GM12892 (cell line): ENCODE measurements at regions not wholly inside any gene's neighbourhood (a gene's known extent, or its start where the extent isn't known, plus 50 kb on each side); places are given as distances from the start of the nearest gene placed in this dataset.

Source experiments
- DNase-seq: peaks from one replicate; pipeline ENCODE4 v3.0.0; 2011; ENCODE audit not compliant: insufficient read length
- FAIRE-seq: peaks from 2 replicates; lab custom pipeline; 2011; peaks lifted over from hg19 to GRCh38; lab: Jason Lieb, UNC
- POLR2A ChIP-seq: IDR thresholded peaks from 2 replicates; pipeline ENCODE4 v1.6.1; 2011; ENCODE audit warnings: low read depth, low read length, control low read depth
- POLR2AphosphoS5 ChIP-seq: IDR thresholded peaks from 2 replicates; pipeline ENCODE4 v1.6.1; 2011; ENCODE audit warnings: low read depth, low read length, control low read depth
- TAF1 ChIP-seq: IDR thresholded peaks from 2 replicates; pipeline ENCODE4 v1.6.1; 2011; ENCODE audit warnings: low read depth, mild to moderate bottlenecking, control low read depth, low read length, borderline replicate concordance

- peak; percentile 74 for FAIRE-seq
- TF ChIP-seq TAF1 (no peak), POLR2A (no peak), POLR2AphosphoS5 (no peak)
Observed at GRCh38 chr10:77702166-77702565, 64.6 kb upstream of the KCNMA1 start.

GRCh38 chr10:77700086-77700485, 62.5 kb upstream of the KCNMA1 start:
- DNase-seq = no peak
- peak; percentile 38 for FAIRE-seq
- no peak for TF ChIP-seq POLR2AphosphoS5

More at GRCh38 chr10:77702166-77702565, 64.6 kb upstream of the KCNMA1 start:
- no peak for DNase-seq

- FAIRE-seq (peak; percentile 69), DNase-seq (no peak)
- TF ChIP-seq TAF1 (no peak), POLR2AphosphoS5 (0 out of 2 replicates have a peak, but pooled peaks have one; percentile 40), POLR2A (peak; percentile 45)
Observed at GRCh38 chr10:77699080-77699645, 61.6 kb upstream of the KCNMA1 start.

- TF ChIP-seq POLR2A (no peak), POLR2AphosphoS5 (no peak)
- DNase-seq (no peak), FAIRE-seq (peak; percentile 61)
Observed at GRCh38 chr10:77698267-77698931, 60.8 kb upstream of the KCNMA1 start.

- TF ChIP-seq POLR2A (no peak), POLR2AphosphoS5 (no peak), TAF1 (no peak)
- no peak for DNase-seq
- FAIRE-seq = no peak
Observed at GRCh38 chr10:77696584-77696983, 59.0 kb upstream of the KCNMA1 start.

GRCh38 chr10:77695186-77695585, 57.6 kb upstream of the KCNMA1 start:
- no peak for TF ChIP-seq POLR2A
- no peak for TF ChIP-seq POLR2AphosphoS5
- TF ChIP-seq TAF1 = no peak
- no peak for DNase-seq
- FAIRE-seq = no peak

- DNase-seq (no peak), FAIRE-seq (no peak)
- no peak for TF ChIP-seq POLR2AphosphoS5
- no peak for TF ChIP-seq TAF1
- no peak for TF ChIP-seq POLR2A
Observed at GRCh38 chr10:77692782-77693181, 55.2 kb upstream of the KCNMA1 start.

GRCh38 chr10:77689339-77689738, 51.7 kb upstream of the KCNMA1 start:
- DNase-seq (no peak), FAIRE-seq (no peak)
- TF ChIP-seq POLR2AphosphoS5 (no peak), TAF1 (no peak), POLR2A (no peak)

GRCh38 chr10:77687621-77688020, 50.0 kb upstream of the KCNMA1 start:
- peak; percentile 70 for FAIRE-seq
- TF ChIP-seq POLR2A = no peak
- DNase-seq = no peak
